GM19463 (cell line): ENCODE measurements at regions not wholly inside any gene's neighbourhood (a gene's known extent, or its start where the extent isn't known, plus 50 kb on each side); places are given as distances from the start of the nearest gene placed in this dataset.
"Not testable (repeated sequence)": the region's sequence is repeated elsewhere in the genome, so short reads cannot be mapped to it uniquely, and the experiment has no call there.

ENCODE experiments used
- ATAC-seq: cut with Tn5 transposase; IDR thresholded peaks from one replicate; pipeline ENCODE4 v1.9.1; 2021; ENCODE audit warnings: mild to moderate bottlenecking, moderate library complexity; ENCODE audit not compliant: unreplicated experiment

DNA sequence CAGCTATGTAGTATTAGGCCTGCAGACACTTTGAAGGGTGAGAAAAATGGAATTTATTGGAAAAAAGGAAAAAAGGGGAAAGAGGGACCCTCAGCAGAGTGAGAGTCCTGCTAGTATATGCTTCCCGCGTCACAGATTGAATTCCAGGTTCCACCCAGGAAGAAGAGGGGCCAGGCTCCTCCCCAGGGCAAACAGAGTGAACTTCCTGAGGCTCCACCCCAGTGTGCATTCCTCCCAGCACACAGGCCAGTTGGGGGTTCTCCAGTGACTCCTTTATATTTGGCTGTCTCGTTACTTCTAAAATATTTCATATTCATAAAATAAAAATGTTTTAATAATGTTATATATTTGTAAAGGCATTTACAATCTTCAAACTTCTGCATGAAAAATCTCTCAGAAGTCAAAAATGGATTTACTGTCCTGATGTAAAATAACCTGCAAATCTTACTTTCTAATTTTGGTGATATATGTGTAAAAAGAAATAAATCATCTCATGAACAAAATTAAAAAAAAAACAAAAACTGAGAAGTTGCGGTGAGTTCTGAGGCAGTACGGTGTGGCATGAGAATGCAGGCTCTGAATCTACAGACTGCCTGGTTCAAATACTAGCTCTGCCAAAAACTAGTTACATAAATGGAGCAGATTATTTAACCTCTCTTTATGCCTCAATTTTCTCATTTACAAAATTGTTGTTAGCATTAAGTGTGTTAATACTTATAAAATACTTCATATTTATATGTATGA, 175.8 kb upstream of the P2RY1 start:
- ATAC-seq = no peak

DNA sequence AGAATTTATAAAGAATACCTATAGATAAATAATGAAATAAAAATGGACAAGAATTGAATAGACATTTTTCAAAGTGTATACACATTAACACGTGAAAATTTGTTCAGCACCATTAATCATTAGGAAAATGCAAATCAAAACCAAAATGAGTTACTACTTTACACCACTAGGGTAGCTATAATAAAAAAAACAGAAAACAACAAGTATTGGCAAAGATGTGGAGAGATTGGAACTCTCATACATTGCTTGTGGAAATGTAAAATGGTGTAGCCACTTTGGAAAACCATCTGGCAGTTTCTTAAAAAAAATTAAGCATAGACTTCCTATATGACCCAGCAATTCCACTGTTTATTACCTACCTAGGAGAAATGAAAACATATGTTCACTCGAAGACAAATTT, 172.8 kb upstream of the P2RY1 start:
- ATAC-seq = no peak

DNA sequence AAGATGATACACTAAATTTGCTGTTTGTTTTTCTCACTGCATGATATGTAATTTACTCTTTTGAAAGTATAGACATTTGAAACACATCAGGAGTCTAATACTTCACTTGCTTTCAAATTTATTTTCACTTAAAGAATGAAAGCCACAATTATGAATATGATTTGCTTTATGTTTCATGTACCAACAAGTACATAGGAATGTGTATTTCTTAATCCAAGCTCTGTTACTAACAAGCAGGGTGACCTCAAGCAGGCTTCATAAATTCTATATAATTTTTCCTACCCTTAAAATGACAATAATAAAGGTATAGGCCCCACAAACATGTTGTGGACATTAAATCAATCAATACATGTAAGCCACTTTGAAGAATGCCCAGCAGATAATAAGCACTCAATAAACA, 170.2 kb upstream of the P2RY1 start:
- no peak for ATAC-seq

DNA sequence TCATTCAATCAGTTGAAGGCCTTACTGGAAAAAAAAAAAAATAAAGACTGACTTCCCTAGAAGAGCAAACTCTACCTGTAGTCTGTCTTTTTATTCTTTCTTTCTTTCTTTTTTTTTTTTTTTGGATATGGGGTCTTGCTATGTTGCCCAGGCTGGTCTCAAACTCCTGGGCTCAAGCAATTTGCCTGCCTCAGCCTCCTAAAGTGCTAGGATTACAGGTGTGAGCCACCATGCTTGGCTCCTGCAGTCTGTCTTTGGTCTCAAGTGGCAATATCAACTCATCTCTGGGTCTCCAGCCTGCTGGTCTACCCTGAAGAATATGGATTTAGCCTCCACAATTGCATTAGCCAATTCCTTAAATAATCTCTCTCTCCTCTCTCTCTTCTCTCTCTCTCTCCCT, 167.7 kb upstream of the P2RY1 start:
- ATAC-seq = no peak

DNA sequence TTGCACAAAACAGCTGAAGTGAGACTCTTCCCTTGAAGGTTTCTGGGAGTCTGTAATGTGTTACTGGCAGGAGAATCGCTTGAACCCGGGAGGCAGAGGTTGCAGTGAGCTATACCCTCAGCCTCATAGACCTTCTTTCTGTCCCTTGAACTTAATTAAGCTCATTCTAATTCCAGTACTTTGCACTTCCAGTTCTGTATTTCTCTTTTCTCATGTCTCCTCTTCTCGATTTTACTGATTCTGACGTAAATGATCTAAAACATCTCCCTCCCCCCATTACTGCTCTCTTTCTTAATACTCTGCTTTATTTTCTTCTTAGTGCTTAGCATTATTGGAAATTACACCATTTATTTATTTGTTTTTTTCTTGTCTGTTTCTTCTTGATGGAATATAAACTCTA, 165.4 kb upstream of the P2RY1 start:
- no peak for ATAC-seq

DNA sequence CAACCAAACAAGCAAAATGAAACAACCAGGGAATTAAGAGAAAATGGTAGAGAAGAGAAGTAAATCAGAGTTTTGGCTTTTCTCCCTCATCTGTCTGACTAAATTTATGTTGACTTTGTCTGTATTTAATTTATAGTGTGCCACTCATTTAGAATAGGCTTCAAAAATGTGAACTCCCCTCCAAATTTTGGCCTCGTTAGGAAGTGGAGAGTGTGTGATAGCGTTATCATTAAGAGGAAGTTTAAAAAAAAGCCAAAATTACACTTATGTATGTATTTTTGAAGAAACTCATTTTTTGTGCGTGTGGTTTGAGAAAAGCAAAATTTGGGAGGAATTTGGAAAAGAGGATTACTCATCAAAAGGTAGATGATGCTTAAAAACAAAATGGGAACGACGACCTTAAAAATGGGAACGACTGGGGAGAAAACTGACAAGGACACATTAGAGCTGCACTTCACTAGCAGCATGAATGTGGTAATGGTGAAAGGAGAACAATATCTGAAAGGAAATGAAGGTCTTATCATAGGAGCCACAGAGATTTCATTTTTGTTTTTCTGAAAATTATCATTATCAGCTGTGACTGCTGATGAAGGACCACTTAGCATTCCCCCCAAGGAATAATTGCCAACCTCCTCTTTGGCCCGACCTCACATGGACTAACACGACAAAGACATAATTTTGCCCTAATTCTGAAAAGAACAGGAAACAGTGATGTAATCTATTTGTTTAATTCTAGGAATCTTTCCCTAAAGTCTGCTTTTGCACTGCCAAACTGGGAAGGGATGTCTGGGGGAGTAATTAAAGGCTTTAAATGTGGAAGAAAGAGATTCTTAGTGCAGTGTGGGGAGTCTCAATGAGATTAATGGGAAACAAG, 163.2 kb upstream of the P2RY1 start:
- ATAC-seq = no peak

DNA sequence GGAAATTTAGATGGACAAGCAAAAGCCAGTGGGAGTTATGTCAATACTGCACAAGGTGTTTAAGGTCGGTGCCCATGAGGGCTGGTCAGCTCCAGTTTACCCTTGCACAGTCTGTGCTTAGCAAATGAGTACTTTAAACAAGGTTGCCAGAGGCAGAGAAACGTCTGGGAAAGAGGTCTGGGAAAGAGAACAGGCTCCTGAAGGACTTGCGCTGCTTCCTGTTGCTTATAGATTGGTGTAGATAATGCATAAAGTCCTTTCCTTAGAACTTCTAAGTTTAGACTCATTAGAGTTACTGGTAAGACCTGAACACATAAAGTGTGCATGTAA, 162.6 kb upstream of the P2RY1 start:
- no peak for ATAC-seq

DNA sequence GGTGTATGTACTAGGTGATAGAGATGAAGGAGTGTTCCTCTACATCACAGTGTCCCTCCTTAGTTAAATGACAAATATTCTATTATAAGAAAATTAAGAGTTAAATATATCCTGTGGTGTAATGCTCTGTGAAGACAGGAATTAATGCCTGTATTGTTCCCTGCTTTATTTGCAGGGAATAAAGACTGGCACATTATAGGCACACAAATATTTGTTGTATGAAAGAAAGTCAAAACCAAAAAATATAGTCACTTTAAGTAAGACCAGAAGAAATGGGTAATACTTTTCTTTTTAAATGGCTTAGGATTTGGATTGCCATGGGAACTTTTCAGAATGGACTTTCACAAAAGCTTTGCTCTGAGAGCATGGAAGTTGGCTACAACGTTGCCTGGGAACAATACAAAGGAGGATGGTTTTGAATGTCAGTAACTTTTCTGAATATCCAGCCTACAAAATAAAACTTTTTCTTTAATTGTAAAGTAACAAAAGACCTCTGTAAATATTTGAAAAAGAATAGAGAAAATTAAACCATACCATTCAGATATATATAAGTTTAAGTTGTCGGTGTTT, 158.0 kb upstream of the P2RY1 start:
- no peak for ATAC-seq

DNA sequence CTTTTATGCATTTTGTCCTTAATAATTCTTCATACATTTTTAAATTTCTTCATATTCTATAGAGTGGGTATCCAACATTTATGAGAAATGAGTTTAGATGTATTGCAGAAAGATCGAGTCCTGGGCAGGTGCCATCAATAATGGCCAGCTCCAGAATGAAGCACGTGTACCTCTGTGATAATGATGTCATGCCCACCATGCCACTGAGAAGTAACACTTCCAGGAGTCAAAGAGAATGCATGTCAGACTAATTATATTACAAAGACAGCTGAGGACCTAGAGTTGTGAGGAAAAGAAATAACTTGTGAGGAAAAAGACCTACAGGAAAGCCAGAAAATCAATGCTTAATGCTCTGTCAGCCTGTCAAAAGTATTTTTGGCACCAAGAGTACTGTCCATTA, 157.4 kb upstream of the P2RY1 start:
- no peak for ATAC-seq

DNA sequence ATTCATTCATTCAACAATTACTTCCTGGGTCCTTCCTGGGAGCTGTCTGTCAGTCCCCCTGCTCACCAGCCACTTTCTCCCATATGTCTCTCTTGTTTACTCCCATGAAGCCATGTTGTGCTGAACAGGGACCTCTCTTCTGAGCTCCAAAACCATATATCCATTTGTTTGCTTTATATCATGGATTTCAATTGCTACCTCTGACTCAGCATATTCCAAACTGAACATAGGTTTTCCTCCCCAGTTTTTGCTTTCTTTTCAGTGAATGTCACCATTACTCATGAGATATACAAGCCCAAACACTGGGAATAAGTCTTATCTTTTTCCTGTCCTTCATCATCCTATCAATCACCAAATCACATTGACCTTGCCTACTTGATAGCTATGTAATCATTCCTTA, 152.5 kb upstream of the P2RY1 start:
- ATAC-seq = no peak

DNA sequence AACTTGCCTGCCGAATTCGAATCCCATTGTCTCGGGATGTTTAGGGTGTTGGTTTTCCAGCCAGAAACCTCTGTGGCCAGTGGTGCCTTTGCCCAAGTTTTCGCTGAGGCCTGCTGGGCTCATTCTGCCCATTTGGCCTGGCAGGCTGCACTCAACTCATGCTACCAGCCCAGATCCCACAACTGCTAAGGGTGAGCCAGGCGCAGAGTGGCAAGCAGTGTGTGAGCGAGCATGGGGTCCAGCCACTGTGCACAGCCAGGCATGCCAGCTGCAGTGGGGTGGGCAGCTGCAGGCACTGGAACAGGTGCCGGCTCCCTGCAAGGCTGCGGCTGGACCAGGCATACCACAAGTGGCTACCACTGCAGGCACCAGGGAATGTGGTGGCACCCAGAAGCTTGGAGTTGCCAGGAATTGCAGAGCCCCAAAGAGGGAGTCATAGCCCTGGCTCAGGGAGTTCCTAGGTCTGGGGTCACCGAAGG, 151.4 kb upstream of the P2RY1 start:
- ATAC-seq = no peak

DNA sequence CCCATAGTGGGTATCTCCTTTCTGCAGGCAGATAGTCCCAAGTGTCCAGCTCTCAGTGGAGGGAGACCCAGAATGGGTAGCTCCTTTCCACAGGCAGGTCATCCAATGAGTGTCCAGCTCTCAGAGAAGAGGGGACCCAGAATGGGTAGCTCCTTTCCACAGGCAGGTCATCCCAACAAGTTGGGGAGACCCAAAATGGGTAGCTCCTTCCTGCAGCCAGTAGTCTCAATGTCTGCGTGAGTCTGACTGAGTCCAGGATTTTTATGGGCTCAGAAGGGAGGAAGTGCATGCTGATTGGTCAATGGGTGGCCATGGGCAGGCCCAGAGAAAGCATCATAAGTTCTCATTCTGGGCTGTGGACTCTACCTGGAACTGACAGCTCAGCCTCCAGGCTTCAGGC, 150.7 kb upstream of the P2RY1 start:
- no peak for ATAC-seq

DNA sequence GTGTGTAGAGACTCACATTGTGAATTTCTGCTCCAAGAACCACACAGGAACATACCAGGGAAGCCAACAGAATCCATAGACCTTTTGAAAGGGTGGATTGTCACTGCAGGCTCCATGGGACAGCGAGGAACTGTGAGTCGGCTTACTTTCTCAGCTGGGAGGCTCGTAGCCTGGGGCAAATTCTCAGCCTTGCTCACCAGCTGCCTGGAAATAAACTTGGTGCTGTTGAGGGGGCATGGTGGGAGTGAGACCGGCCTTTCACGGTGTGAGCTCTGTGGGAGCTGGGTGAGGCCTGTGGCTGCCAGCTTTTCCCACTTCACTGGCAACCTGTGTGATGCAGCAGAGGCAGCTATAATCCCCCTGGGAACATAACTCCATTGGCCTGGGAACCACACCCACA, 146.6 kb upstream of the P2RY1 start:
- no peak for ATAC-seq

DNA sequence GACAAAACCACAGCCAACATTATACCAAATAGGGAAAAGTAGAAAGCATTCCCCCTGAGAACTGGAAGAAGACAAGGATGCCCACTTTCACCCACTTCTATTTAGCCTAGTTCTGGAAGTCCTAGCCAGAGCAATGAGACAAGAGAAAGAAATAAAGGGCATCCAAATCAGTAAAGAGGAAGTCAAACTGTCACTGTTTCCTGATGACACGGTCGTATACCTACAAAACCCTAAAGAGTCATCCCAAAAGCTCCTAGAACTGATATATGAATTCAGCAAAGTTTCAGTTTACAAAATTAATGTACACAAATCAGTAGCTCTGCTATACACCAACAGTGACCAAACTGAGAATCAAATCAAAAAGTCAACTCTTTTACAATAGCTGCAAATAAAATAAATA, 142.6 kb upstream of the P2RY1 start:
- not testable (repeated sequence) for ATAC-seq

DNA sequence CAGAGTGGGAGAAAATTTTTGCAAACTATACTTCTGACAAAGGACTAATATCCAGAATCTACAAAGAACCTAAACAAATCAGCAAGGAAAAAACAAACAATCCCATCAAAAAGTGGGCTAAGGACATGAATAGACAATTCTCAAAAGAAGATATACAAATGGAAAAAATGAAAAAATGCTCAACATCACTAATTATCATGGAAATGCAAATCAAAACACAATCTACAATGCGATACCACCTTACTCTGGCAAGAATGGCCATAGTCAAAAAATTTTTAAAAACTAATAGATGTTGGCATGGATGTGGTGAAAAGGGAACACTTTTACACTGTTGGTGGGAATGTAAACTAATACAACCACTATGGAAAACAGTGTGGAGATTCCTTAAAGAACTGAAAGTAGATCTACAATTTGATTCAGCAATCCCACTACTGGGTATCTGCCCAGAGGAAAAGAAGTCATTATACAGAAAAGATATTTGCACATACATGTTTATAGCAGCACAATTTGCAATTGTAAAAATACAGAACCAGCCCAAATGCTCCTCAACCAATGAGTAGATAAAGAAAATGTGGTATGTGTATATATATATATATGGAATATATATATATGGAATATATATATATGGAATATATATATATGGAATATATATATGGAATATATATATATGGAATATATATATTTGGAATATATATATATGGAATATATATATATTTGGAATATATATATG, 141.2 kb upstream of the P2RY1 start:
- ATAC-seq = not testable (repeated sequence)

DNA sequence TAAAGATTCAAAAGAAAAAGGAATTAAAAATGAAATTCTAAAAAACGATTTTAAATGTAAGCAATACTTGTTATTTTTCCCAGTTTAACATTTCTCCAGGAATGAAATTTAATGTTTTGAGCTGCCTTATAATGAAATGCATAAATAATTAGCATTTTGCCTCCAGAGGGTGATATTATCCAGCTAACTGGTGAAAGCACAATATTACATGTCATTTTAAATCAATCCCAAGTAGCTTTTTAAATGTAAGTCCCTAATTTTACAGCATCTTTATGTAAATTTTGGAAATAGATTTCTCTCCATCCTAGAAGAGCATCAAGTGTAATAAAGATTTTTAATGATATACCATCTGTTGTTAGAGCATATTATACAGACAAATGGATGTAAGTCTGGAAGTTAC, 139.1 kb upstream of the P2RY1 start:
- no peak for ATAC-seq

DNA sequence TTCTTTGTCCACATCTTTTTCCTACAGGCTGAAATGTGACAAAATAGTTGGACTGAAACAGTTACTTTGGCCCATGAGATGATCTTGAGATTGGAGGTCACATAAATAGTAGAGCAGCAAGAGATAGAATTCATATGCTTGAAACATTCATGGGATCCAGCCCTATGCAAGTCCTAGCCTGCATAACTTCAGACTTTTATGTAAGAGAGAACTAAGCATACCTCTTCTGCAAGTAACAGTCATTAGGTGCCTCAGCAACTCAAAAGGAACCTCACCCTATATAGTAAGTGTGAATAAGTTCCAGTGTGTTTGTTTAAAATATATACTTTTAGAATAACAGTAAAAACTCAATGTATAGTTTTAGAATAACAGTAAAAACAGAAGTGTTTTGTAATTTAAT, 138.0 kb upstream of the P2RY1 start:
- no peak for ATAC-seq

DNA sequence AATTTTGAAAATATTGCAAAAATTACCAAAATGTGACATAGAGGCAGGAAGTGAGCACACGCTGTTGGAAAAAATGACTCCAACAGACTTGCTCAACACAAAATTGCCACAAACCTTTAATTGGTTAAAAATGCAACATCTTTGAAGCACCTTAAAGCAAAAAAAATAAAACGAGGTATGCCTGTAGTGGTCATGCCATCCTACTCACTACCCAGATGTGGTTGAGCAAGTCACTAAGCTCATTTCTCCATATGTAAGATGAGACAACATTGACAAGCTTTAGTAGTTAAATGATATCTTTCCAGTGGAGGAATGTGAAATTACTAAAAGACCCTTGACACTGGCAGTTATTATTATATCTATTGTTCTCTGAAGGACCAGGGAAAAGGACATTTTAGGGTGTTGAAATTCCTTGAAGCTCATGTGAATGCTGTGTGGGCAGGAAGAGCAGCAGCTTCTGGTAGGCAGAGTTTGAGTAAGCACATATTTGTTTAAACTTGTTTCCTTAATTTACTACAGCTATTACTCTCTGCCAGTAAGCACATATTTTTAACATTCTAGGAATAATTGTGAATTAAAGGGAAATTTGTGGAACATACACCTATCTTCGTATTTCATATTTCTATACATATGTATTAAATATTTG, 131.6 kb upstream of the P2RY1 start:
- no peak for ATAC-seq

DNA sequence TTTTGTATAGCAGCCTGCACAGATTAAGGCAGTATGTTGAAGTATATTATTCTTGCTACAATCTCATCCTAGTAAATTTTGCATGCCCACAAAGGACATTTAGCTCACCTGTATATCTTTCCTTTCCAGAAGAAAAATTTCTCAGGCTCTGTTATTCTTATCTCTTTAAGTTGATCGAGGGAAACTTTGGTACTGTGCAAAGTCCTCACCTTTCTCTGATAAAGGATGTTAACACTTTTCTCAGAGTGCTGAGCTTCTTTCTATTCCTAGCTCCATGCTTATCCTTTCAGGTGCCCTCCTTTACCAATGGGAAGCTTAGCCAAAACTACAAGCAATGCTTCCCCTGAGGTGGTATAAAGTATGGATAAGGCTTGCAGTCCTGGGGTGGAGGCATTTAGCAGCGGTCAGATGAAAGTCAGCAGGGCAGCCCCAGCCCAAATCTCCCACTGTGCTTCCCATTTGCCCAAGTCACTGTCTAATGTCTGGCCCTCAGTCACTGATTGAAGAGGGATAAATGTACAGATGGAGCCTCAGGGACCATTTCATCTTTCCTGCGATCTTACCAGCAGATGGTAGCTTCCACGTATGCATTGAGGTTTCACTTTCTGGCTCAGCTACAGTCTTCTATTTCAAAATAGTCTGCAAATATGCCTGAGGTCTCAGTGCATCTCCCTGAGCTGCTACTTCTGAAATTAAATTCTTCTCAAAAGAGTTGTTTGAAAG, 127.8 kb upstream of the P2RY1 start:
- ATAC-seq = peak; percentile 77

DNA sequence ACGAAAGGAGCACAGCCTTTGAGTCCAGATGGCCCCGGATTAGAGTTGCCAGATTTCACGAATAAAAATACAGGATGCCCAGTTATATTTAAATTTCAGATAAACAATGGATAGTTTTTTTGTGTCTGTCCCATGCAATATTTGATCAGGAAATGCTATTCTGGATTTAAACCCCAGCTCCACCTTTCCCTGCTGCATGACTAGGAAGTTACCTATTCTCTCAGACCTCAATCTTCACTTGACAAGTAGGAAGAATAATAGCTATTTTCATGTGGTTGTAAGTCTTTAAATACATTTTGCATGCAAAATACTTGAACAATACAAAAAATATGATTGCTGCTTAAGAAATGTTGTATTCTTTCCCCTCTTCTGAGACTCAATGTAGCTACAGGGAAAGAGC, 125.3 kb upstream of the P2RY1 start:
- no peak for ATAC-seq
